GM21526 (cell line): ENCODE measurements at regions not wholly inside any gene's neighbourhood (a gene's known extent, or its start where the extent isn't known, plus 50 kb on each side); places are given as distances from the start of the nearest gene placed in this dataset.
"Not testable (repeated sequence)": the region's sequence is repeated elsewhere in the genome, so short reads cannot be mapped to it uniquely, and the experiment has no call there.

Experiments used
- ATAC-seq: cut with Tn5 transposase; IDR thresholded peaks from one replicate; pipeline ENCODE4 v1.9.1; 2021; ENCODE audit warnings: moderate library complexity; ENCODE audit not compliant: unreplicated experiment, low FRiP score

- not testable (repeated sequence) for ATAC-seq
Observed at GRCh38 chr4:145255311-145255710, 74.9 kb upstream of the OTUD4 start.

- ATAC-seq, result no peak
Observed at GRCh38 chr4:145252190-145252589, 71.8 kb upstream of the OTUD4 start.

GRCh38 chr4:145251391-145251790 lies 71.0 kb upstream of the OTUD4 start:
- ATAC-seq, result no peak

GRCh38 chr4:145248971-145249370 lies 68.6 kb upstream of the OTUD4 start:
- ATAC-seq, result no peak

- no peak for ATAC-seq
Observed at GRCh38 chr4:145248502-145248901, 68.1 kb upstream of the OTUD4 start.

- peak; percentile 98 for ATAC-seq
Observed at GRCh38 chr4:145234091-145234706, 53.8 kb upstream of the OTUD4 start.

GRCh38 chr4:145231906-145232700 lies 51.7 kb upstream of the OTUD4 start:
- no peak for ATAC-seq

GRCh38 chr4:145230726-145231125 lies 50.3 kb upstream of the OTUD4 start:
- ATAC-seq, result no peak
